ENCODE measurements at regions not wholly inside any gene's neighbourhood (a gene's known extent, or its start where the extent isn't known, plus 50 kb on each side); places are given as distances from the start of the nearest gene placed in this dataset.

GRCh38 chr15:81987628-81988027 lies 58.2 kb downstream of the MEX3B start:
- no peak for DNase-seq (ENCODE audit: low spot score)

DNA sequence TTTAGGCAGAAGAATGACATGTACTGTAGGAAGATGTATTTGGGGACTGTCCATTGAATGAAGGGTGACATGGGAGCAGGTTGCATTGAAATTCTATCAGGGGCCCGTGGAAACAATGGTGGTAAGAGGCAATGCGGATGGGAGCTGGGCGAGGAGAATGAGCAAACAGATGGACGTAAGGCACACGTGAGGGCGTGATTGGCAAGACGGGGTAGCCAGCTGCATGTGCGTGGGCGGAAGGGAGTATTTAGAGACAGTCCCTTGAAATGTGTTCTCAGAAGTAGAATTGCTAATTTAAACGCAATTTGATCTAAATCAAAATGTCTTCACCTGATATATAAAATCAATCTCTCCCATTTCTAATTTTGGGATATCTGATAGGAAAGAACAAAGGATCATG lies 62.3 kb downstream of the MEX3B start:
- no peak for DNase-seq (ENCODE audit: low spot score)

DNA sequence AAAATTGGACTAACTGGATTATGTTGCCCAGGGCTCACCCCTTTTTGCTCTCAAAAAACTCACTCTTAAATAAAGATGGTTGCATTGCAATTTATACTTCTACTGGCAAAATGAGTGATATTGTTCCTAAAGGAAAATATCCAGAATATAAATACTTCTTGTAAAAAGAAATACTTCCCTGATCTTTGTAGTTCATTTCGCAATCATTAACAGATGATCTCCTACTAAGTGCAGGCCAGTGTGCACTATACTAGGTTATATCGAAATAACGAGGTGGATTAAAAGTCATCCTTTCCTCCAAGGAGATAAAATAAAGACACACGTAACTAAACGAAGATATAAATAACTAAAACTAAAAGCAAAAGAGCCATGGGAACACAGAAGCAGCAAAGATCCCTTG lies 63.0 kb downstream of the MEX3B start:
- no peak for DNase-seq (ENCODE audit: low spot score)

DNA sequence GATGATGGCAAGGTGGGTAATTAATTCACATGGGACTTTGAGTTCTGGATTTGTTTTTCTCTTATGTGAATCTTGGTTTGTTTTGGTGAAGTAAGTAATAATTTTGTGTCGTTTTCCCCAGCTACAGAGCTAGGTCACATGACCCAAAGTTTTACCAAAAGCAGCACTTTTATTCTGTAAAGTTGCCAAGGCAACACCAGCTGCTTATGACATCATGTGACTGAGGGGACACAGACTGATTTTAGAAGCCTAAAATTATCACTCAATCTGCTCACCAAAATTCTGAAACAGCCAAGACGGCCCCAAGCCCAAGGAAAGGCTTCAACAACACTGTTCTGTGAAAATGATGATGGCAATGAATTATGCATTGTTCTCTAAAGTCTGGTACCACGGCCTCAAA lies 63.9 kb downstream of the MEX3B start:
- no peak for DNase-seq (ENCODE audit: low spot score)

DNA sequence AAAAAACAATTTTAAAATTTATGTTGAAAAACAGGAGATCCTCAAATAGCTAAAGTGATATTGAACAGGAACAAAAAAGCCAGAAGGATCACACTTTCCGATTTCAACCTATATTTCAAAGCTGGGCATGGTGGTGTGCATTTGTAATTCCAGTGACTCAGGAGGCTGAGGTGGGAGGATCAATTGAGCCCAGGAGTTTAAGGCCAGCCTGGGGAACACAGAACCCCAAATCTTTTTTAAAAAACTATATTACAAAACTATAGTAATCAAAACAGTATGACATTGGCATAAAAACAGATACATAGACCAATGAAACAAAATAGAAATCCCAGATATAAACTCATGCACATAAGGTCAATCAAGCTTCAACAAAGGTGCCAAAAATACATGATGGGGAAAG lies 68.4 kb downstream of the MEX3B start:
- no peak for DNase-seq (ENCODE audit: low spot score)

- no peak for DNase-seq (ENCODE audit: low spot score)
These were observed 77.1 kb downstream of the MEX3B start for GRCh38 chr15:81968691-81969090.

DNA sequence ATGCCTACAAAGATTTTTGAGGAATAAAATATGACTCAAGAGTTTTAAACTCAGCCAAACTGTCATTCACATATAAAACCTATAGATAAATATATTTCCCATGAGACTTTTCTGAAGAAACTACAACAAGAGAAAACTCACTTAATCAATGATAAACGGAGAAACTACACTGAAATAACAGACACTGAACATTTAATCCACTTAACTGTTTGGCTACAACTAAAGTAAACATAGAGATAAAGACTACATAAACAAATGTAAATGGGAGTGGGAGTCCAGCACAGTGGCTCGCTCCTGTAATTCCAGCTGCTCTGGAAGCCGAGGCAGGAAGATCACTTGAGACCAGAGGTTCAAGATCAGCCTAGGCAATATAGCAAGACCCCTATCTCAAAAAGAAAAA lies 79.2 kb downstream of the MEX3B start:
- no peak for DNase-seq (ENCODE audit: low spot score)

DNA sequence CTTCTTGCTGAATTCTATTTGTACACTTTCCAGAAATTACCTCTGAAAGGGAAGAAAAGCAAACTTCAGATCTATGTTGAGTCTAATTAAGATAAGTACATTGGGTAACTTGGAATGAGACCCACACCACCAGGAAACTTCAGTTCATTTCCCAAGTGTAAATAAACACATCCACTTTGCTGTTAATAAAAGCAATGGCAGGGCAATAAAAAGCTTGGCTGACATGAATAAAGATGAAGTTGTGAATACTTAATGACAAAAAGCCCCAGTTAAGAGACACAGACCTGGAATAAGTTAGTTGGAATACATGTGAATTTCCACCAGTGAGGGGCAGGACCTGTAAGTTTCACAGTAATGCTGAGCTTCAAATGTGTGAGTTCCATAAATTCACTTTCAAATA lies 83.3 kb downstream of the MEX3B start:
- no peak for DNase-seq (ENCODE audit: low spot score)

- DNase-seq (ENCODE audit: low spot score): no peak
These were observed 86.6 kb downstream of the MEX3B start for GRCh38 chr15:81959196-81959595.

DNA sequence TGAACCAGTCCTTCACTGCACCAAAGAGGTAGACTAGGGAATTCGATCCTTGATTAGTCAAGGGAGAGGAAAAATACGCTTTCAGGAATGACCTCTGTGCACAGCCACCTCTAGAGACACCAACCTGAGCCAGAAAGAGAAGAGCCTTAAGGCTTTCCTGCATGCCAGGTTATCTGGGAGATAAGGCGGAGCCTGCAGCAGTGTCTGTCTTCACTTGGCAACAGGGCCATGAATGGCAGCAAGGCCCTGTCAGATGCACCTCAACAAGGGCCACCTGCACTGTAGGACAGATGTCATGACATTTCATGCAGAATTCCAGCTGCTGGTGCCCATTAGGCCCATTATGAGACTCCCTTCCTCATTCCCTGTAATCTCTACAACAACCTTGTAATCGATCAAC lies 88.1 kb downstream of the MEX3B start:
- DNase-seq (ENCODE audit: low spot score): no peak

DNA sequence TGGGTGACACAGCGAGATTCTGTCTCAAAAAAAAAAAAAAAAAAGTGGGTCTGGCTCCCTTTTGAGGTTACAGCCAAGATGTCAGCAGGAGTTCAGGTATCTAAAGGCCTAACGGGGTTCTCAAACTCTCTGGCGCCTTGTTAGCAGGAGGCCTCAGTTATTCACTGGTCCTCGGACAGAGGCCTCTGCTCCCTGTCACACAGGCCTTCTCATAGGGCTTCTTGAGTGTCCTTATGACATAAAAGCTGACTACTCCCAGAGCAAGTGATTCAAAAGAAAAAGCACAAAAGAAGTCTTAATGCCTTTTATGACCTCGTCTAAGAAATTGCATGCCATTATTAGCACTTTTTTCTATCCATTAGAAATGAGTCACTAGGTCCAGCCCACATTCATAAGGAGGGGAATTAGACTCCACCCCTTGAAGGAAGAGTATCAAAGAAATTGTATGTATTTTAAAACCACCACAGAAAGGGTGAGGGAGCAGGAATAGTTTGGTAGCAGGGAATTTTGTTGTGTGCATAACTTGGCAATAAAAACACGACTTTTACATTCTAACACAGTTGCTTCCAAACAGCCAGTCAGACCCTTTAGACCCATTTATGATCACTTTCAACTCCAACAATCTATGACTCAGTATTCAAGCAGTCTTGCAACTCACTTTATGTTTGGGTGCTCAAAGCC lies 90.3 kb downstream of the MEX3B start:
- DNase-seq (ENCODE audit: low spot score): no peak

DNA sequence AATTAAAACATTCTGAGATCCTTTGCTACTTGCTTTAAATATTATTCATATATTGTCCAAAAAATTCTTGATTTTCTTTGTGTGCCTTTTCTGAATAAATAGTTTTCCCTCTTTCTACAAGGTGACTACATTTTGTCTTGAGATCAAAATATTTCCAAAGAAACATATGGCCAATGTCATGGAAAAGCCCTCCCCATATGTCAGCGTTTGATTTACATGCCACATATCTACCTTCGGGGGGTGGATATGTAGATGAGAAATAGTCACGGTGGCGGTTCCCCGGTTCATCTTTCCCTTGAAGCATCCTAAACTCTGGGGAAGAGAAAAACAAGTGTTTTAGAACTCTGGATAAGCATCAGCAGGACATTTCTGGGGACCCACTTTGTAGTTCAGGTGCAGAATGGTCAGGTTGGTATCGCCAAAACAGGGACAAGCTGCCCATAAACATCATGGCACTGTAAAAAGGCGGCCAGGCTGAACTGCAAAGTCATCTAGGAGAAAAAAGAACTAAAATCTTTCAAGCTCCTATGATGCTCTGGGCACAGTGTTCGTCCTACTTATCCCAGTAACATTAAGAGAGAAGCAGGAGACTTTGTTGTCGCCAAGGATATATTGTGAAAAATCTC lies 91.5 kb downstream of the MEX3B start:
- no peak for DNase-seq (ENCODE audit: low spot score)

DNA sequence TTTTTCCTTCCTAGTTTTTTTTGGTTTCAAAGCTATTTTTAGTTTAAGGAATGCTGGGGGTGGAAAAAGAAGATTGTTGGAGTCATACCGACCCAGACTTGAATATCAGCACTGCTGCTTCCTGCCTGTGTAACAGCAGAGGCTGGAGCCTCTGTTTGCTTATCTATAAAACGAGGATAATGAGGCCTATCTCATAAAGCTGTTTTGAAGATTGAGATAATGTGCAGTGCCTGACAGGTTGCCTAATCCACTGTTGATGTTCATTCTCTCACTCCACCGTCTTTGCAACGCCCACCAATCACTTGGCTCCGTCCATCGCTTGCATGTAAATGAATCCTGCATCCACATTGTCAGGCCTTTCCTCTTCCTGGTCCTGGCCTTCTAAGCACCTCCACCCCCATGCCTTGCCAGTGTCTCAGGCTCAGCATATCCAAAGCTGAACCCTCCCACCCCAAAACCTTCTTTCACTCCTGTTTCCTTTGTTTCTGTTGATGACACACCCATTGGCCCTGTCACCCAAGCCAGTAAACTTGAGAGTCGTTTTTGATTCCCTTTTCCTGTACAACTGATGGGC lies 94.9 kb downstream of the MEX3B start:
- no peak for DNase-seq (ENCODE audit: low spot score)

DNA sequence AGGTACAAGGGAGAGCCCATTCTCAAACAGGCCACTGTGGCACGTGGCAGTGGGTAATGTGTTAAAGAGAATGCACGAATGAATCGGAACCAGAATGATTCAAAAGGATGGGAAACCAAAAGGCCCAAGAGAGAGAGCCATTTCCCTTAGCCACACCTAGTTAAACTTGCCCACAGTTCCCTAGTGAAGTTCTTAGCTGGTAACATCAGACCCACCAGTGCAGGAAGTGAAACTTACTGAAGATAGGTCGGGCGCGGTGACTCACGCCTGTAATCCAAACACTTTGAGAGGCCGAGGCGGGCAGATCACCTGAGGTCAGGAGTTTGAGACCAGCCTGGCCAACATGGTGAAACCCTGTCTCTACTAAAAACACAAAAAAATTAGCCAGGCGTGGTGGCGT lies 97.1 kb downstream of the MEX3B start:
- no peak for DNase-seq (ENCODE audit: low spot score)

DNA sequence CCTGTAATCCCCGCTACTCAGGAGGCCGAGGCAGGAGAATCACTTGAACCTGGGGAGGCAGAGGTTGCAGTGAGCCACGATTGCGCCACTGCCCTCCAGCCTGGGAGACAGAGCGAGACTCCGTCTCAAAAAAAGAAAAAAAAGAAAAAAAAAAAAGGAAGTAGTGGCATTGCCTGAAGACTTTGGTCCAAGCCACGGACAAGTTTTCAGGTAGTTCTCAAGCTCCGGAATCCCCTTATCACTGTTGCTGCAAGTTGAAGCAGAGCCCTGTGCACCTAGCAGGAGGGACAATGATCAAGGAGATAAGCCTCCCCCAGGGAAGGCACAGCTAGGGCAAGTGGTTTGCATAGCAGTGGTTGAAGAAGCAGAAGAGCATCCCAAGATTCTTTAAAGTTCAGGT lies 97.6 kb downstream of the MEX3B start:
- DNase-seq (ENCODE audit: low spot score): no peak

DNA sequence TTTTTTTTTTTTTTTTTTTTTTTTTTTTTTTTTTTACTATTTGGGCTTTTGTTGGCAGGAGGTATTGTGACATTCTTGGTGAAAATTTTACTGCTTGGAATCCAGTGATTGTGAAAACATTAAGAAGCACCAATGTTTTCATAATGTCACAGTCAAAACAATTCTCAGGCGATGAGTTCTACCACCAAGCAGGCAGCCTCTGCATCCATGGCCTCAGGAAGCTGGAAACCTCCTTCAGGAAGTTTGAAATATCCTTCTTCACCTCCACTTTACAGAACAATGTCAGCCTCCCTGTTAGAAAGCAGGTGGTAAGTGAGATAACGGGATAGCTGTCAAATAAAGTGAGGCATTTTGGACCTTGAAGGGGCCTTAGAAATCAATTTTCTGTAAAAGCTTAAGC lies 98.3 kb downstream of the MEX3B start:
- DNase-seq (ENCODE audit: low spot score): no peak

GRCh38 chr15:81945014-81945615 lies 100.7 kb downstream of the MEX3B start:
- no peak for DNase-seq (ENCODE audit: low spot score)

DNA sequence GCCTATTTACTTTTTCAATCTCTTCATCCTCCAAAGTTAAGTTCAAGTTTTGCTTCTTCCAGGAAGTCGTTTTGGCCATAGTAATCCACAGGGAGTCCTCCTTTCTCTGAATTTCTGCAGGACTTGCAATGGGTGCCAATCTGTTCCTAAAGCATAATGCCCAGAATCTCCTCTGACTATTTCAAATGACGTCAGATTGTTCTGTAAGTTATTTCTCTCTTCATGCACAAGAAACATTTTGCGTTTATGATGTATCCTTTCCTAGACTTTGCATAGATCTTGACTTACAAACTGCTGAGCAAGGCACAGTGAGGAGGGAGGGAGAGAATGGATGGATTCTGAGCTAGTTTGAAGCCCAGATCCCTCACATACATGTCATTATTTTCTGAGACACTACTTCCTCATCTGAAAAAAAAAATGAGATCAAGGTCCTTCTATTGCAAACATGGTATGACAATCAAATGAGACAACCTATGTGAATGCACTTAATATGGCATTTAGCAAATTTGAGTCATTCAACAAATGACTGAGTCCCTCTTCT lies 103.1 kb downstream of the MEX3B start:
- DNase-seq (ENCODE audit: low spot score): no peak

DNA sequence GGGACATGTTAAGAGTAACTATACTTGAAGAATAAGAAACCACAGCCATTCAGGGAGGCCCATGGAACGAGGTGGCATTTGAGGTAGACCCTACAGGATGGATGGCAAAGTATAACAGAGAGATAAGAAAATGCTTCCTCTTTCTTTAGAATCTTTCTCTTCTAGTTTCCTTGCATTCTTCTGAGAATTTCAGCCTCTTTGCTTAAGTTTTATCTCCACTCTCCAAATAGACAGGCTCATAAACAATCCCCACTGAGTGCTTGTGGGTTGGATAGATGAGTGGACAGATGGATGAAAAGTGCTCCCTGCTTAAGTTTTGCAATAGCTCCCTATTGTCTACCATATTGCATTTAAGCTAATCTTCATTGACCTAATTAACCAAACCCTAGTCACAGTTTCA lies 103.7 kb downstream of the MEX3B start:
- no peak for DNase-seq (ENCODE audit: low spot score)

DNA sequence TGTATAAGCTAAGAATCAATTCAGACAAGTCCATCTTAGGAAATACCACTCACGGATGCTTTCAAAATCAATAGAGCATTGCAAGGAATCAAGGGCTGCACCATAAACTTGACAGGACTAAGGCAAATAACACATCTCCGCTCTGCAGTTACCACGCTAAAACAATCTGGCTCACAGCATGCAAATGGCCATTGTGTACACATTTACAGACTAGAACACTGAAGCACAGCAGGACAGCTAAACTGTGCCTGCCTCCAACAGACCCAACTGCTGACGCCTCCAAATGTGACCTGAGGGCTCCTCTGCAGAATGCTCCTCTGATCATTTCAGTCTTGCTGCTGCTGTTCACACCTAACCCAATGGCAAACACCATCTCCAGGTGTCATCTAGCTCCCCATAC lies 104.3 kb downstream of the MEX3B start:
- no peak for DNase-seq (ENCODE audit: low spot score)

DNA sequence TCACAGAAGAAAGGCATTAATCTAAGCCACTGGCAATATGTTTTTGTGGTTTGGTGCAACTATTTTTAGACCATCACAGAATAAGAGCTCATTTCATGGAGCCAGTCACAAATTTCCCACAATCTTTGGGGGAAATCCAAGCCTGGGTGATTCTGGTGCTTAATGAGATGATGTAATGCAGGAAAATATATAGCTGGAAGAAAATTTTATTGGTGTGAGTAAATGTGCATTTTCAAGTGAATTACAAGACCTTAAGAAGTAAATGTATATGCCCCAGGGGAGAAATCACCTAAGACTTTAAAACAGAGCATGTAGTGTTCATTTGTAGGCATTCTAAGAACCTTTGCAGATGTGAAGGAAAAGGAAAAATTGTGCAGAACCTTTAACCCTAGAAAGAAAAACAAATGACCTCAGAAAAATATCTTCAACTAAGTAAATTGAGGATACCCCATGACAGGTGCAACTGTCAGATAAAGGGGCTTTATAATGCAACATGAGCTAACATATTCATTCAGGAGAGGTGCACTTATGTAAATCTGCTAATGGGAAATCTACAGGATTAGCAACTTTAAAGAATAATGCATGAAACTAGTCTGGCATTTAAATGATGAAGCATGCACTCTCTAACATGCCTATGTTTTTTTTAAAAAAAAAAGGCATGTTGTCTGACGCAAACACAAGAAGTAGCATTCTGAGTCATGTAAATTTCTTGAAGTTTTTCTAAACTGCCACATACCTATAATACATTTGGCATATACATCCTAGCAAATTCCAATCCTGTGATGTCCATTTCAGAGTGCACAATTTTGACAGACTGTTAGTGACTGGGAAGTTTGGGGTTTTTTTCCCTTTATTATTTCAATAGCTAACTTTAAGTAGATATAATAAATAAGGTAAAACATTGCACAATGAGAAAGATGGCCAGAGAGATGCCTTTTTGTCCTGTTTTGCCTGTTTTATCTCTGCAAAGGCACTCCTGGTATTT lies 105.1 kb downstream of the MEX3B start:
- DNase-seq (ENCODE audit: low spot score): no peak

All from germinal center (tissue), 1 donor.